NCI-H1092 treated with DMSO at 0.1 percent for 48 hours (cell line): ENCODE measurements at regions not wholly inside any gene's neighbourhood (a gene's known extent, or its start where the extent isn't known, plus 50 kb on each side); places are given as distances from the start of the nearest gene placed in this dataset.

Experiments used
- DNase-seq: peaks from one replicate; lab custom pipeline; 2025; lab: John Stamatoyannopoulos, UW

DNA sequence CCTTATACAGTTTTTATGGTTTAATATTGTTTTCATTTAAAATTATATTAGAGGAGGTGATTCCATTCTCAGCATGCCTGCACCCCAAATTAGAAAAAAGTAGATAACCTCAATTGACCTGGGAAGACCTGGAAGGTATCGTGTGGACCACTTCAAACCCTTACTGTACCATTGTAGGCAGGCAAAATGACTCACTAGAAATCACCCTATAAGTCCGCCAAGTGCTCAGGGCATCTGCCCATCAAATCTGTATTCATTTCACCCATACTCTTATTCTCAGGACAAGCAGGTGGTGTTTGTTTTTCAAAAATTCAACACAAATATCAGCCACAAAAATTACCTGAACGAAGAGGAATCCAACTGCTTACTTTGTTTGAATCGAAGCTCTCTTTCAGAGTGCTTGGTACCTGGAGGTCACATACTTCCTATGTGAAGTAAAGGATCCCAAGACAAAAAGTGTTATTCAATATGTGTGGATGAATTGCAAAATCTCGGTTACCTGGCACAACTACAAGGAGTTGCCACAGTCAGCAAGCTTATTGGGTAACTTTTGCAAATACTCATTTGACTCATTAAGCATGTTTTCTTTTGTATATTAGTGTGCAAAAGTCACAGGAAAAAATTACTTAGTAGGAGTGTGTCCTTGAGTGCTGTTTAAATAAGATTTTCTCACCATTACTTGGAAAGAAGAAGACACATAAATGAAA, 216.2 kb downstream of the ENC1 start:
- DNase-seq, result no peak

DNA sequence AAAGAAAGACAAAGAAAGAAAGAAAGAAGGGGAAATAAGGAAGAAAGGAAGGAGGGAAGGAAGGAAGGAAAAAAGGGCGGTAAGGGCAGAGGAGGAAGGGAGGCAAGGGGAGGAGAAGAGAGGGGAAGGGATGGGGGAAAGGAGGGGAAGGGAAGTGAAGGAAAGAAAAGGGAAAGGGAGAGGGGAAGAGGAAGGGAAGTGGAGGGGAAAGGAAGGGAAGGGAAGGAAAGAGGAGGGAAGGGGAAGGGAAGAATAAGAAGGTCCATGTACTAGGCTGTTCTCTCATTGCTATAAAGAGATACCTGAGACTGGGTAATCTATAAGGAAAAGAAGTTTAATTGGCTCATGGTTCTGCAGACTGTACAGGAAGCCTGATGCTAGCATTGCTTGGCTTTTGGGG, 217.1 kb downstream of the ENC1 start:
- no peak for DNase-seq

DNA sequence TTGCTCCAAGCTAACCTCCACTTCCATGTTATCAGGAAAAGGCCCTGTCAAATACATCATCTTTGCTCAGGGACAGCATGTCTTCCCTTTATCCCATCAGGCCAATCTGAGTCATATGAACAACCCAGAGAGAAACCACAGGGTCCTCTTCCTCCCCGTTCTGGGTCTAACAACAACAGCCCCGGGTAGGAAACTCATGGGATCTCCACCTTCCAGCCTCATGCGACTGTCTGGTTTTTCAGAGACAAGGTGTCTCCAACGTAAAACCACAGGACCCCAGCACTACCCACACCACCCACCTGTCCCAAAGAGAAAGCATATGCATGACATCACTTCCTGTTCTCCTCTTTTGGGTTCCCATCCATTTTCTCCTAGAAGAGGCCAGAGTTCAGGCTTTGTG, 217.9 kb downstream of the ENC1 start:
- DNase-seq, result no peak

DNA sequence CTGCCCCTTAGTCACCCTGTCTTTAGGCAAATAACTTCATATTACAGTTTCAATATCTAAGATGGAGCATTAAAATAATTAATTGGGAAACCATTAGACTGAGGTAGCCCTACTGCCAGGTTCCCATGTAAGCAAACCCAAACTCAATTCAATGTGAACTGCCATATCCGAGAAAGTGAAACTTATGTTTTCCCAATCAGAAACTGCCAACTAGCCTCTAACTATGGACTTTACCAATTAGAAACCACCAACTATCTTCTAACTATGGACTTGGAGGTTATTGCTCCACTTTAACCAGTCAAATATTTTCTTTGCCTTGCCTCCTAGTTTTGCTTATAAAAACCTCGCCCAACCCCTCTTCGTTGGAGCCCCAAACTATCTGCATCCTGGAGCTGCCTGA, 218.5 kb downstream of the ENC1 start:
- no peak for DNase-seq

DNA sequence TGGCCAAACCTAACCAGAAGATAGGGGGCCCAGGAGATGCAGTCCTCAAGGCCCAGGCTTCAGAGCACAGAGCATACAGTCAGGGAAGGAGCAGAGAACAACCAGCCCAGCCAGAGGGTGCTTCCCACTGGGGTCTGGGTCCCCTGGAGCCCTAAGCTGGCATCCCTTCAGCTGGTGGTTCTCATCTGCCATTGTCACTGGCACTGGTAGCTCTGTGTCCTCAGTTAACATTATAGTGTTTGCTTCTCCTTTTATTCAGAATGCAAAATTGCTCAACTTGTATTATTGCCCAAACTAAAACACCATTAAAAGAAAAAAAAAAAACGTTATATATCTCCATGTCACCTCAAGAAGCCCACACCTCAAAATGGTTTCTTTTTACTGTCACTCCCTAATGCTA, 219.2 kb downstream of the ENC1 start:
- DNase-seq, result no peak

DNA sequence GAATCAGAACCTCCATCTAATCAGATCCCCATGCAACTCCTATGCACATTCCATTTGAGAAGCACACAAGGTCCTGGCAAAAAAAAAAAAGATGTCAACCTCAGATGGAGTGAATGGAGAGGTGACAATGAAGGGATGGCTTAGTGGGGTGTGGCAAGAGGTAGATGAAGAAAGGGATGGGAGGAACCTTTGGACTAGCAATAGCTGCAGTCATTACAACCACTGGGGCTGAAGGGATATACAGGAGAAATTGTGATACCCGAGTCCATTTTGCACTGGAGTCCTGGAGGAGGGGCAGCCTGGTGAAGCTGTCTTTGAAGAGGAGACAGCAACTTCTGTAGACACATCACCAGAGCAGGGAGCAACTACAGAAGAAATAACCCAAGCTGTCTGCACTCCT, 219.6 kb downstream of the ENC1 start:
- no peak for DNase-seq

DNA sequence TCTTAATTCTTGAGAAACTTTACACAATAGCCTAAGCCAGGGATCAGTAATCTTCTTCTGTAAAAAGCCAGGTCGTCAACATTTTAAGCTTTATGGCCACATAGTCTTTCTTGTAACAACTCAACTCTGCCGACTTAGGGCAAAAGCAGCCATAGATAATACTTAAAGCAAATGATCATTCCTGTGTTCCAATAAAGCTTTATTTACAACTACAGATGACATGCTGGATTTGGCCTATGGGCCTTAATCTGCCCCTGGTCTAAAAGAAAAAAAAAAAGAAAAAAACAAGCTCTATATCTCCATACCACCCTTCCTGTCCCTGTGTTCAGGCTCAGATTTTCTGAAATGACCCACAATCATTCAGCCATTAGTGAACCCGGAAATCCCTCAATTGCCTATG, 220.3 kb downstream of the ENC1 start:
- no peak for DNase-seq

DNA sequence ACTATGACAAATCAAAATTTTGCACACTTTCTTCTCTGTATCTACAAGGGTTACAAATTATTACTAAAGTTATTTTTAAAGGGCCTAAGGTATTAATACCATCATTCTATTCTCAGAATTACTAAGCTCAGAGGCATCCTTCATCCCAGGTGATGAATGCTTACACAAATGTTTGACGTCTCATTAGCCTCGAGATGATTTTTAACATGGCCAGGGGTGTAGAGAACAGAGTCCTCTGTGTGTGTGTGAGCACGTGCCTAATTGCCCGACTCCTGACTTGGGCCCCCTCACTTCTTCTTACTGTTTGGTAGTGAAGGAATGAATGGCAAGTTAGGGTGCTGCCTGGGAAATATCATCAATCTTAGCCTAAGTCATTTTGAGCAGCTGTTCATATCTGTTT, 221.1 kb downstream of the ENC1 start:
- DNase-seq, result no peak

DNA sequence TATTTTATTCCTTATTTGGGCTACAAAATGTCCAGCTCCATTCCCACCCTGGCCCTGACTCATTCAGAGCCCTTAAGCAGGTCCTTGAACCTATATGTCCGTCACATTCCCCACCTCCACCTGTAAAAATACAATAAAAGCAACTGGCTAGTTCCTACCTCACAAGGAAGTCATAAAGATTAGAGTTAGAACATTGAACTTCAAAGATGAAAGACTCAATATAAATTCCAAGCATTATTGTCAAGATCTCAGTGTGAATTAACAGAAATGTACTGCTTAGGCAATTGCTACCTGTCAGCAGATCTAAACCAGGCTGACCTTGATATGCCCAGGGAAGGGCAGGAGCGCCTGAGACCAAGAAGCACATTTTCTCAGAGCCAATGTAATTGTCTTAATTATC, 221.8 kb downstream of the ENC1 start:
- no peak for DNase-seq

DNA sequence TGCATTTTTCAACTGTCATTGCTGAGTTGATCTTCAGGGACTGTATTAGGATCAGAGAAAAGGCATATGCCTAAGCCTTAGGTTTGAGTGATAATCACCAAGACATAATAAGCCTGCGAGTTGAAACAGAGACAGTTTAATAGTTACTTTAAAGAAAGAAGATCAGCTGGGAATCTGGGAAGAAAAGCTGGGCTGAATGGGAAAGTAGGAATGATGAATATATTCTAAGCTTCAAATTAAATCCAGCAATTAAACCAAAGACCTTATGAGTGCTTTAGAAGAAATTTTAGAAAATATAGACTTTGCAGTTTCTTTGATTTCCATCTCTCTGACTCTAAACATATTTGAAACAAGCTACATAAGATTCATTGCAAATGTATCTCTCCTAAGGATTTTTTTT, 222.3 kb downstream of the ENC1 start:
- no peak for DNase-seq

DNA sequence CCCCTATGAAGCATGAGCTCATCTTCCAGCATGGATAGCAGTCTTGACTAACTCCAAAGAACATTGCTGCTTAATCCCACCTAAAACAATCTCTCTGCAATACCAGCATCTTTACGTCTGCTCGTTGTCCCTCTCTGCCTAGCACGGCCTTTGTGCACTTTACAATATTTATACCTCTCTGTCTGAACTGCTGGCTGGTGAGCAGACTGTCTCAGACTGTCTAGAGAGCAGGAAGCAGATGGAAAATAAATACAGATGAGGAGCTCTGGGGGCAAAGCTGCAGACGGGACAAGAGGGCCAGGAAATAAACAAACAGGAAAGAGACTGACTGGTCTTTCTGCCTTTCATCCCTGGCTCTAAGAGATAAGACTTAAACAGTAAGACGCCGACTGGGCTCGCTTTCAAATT, 224.8 kb downstream of the ENC1 start:
- DNase-seq, result peak; percentile 26

DNA sequence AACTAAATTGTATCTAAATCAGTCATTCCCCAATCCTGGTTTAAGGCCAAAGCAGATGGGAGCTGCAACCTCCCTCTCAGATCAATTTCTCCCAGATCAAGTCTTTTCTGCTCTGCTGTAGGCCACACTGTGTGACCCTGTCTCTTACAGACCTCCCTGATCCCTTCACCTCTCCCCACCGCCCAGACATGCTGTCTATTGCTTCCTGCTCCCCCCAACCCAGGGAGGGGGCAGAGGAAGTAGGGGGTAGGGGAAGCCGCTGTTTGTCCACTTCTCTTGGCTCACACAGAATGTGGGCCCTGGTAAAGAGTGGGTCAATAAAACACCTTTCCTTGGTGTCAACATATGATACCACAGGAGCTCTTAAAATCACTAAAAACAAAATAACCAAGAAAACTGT, 226.3 kb downstream of the ENC1 start:
- DNase-seq, result no peak

DNA sequence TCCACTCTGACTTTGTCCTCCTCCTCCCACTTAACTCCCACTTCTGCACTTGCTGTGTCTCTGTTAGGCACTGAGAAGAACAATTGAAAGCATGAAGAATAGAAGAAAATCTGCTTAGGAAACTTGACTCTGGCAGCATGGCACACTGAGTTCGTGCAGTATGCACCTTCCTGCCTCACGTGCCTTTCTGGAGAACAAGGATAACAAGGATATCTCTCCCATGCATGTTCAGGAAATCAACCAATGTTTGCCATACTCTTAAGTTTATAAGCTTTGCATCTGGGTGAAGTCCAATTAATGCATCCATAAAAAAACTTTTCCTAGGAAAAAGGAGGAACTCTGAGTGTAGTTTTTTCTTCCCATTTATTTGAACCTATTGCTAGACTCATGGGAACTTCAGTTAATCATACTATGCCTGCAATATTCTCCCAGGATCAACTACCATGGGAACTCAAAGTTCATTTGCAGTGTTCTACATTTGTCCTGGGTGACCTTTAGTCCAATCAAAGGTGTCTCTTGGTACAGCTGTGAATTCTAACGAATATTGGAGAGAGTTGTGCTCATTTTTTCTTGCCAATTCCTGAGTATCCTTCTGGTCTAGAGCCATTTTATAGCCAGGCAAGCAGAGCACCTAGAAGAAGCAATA, 227.0 kb downstream of the ENC1 start:
- DNase-seq, result no peak

DNA sequence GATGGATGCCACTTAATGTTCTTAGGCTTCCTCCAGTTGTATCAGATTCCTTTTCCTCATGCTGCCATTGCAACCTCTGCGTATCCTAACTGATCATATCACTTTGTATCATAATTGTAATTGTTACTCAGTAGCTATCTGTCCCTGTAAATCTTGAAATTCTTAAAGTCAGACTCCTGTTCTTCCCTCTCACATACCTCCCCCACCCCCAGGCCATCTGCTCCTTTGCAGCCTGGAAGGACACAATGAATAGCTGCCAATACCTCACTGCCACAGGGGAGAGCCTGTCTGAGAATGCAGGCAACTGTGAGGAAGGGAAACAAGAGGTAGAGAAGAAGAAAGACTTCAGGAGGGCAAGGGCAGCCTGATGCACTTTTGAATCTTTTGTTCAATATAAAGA, 228.5 kb downstream of the ENC1 start:
- no peak for DNase-seq

DNA sequence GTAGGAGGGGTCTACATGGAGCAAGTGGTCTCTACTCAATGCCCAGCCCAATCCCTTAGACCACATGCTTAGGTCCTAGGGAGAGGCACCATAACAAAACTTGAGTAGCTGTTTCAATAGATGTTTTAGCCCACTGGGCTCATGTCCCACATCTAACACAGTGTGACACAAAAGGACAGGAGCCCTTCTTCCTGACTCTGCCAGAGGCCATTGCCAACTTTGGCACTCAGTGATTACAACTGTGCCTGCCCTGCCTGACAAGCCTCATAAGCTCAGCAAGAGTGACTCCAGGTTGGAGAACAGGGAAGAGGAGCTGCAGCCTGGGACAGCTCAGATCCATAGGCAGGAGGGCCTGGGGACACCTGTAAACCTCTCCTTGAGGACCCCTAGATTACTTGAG, 230.8 kb downstream of the ENC1 start:
- no peak for DNase-seq

DNA sequence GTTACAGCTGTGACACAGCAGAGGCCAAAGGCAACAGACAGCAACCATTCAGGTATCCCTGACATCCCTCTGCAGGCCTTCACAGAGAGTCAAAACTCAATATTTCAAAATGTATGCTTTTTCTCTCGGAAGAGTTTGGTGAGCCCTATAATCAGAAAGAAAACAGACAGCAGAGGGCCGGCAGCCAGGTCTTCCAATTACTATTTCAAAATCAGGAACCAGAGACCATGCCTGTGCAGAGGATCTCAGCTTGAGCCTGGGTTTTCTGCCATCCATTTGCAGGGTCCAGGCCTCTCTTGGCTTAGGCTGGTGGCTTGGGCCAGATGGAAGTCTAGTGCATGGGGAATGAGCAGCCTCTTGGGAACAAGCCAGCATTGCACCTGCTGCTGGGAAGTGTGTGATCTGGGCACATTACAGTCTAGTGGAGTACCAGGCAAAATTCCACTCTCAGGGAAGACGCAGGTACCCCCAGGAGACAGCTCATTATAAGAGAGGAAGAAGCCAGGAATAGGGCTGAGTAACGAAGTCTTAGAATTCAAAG, 231.3 kb downstream of the ENC1 start:
- peak; percentile 80 for DNase-seq

DNA sequence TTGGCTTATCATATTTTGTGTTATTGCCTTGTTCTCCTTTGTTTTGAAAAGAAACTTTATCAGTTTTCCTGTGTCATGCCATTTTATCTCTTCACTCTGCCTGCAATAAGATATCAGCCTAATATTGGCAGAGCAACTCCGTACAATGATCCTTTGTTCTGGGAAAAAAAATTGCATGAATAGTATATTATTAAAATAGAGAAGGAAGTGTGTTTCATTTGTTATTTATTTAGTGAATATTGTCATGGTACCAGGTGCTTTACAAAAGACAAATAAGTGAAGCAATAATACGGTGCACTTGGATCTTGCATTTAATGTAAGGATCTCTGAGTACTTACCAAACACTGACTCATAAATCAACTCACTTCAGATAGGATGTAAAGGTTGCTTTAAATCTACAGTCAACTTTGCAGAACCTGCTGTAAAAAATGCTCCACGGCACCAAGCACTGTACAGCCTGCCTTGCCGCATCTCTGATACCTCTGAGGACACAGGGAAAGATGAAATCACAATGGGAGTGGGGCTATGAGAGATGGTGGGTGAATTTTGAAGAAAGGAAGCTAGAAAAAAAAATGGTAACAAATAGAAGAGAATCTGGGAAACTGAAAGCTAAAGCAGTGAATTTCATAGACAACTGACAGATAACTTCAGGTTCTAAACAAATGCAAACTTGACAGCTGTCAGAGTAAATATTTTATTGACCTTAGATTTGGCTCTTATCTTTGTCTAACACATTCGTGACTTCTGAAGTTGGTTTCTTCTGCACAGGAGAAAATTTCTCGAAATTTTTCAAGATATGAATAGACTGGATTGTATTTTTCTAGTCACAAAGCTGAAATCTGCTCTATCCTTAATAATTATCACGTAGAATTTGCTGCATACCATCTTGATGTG, 232.1 kb downstream of the ENC1 start:
- no peak for DNase-seq

DNA sequence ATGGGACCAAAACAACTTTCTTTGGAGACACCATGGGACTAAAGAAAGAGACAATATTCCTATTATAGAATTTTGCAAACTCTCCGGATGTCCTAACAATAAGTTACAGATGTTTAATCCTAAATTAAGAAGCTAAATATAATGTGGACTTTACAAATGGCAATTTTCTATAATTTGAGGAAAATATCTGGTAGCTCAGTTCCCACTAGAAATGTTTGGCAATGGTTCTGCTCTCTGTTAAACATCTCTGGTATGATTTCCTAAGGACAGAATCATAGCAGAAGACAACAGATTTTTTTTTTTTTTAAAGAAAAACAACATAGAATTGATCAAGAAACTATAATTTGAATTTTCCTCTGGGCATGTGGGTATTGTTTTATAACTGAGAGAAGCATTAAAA, 232.8 kb downstream of the ENC1 start:
- no peak for DNase-seq

DNA sequence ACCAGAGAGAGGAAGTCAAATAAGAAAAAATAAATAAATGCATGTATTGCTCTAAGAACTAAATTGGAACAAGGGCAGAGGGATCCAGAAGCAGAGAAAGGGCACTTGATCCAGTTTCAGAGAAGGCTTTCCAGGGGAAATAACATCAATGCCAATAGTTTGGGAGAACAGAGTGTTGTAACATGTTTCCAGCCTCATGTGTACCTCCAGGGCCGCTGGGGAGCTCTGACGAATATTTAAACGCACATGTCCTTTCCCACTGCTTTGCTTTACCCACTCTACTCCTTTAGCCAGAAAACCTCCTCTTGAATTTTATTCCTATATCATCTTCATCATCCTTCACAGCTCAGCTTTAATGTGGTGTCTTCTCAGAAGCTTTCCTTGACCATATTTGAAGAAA, 233.7 kb downstream of the ENC1 start:
- DNase-seq, result no peak

DNA sequence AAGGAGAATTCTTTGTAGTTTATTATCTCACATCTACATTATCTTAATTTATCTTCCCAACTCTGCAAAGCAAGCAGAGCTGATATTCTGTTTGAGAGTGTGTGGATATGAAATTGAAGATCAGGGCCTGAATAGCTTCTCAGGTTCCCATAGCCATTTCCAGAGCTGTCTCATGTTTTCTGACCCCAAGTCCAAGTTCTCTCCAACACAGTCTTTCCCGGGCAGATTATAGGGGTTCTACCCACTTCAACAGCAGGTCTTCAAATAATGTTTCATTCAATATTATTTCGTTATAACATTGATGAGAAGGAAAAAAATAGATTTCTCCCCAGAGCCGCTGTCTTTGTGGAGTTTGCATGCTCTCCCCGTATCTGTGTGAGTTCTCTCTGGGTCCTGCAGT, 234.9 kb downstream of the ENC1 start:
- DNase-seq, result no peak

DNA sequence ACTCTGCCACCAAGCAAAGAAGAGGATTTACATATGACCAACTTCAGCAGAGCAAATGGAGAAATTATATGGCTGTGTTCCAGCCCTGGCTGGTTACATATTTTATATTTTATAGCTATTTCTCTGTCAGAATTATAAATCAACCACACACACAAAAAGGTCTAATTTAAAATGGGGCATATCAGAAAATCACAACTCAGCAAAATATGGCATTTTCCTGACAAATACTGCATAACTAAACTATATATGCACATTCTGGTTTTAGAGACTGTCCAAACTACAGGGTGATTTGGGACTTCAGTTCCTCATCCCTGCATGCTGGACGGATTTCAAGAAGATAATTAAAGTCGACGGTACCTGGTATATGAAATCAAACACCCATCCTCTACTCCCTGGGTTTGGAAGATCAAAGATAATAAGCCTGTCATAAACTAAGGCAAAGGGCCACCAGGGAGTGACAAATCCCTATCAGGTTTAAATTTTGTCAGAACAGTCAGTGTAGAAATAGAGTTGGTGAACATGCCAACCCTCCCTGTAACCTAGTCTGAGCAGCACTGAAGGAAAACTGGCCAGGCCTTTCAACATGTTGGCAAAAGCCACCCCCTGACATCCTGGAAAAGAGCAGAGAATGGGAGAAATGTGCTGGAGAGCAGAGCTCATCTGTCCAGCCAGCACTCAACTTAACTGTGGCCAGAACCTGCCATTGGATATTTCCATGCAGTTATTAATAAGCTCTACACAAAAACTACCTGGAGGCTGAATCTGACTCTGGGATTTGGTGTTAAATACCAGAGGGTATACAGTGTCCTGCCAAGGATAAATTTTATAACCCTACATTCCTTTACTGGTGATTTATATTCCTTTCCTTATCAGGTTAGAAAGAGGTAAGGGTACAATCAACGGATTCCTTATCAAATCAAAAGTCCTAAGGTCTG, 235.7 kb downstream of the ENC1 start:
- peak; percentile 39 for DNase-seq

DNA sequence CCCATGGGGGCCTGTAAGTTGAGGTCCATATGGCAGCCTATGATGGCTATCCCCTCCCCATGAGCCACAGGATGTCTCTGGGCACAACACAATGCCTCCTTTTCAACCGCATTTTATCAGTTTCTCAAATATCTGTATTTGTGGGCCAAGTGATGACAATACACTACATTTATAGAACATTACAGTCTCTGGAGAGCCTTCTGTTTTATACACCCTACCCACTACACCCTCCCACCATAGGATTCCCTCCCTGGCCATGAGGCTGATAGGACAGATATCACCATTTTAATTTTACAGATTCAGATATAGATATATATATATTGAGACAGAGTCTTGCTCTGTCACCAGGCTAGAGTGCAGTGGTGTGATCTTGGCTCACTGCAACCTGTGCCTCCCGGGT, 236.8 kb downstream of the ENC1 start:
- no peak for DNase-seq
